DMS53 treated with DMSO at 0.1 percent for 48 hours (cell line): ENCODE measurements at regions not wholly inside any gene's neighbourhood (a gene's known extent, or its start where the extent isn't known, plus 50 kb on each side); places are given as distances from the start of the nearest gene placed in this dataset.
"Not testable (repeated sequence)": the region's sequence is repeated elsewhere in the genome, so short reads cannot be mapped to it uniquely, and the experiment has no call there.

Experiments used
- DNase-seq: peaks from one replicate; lab custom pipeline; 2025; ENCODE audit not compliant: unreplicated experiment; lab: John Stamatoyannopoulos, UW

GRCh38 chr3:65303431-65303830, 615.6 kb upstream of the ADAMTS9 start:
- no peak for DNase-seq

GRCh38 chr3:65291448-65292125, 603.8 kb upstream of the ADAMTS9 start:
- DNase-seq = no peak

- DNase-seq = no peak
Measured at GRCh38 chr3:65288776-65289175, 601.0 kb upstream of the ADAMTS9 start.

DNA sequence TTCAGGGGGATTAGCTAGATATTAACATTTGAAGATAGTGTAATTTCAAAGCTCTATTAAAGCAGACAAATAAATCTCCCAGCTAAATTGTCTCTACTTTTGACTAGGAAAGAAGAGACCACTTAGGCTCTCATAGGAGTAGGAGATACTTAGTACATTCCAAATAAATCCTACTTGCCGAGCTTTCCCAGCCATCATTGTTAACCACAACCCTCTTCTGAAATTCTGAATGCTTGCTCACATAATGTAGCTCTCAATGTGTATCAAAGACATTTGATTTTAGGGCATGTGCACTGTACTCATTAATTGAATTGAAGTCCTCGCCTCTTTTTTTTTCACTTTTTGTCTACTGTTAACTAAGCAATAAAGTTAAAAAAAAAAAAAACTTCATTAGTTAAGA, 598.2 kb upstream of the ADAMTS9 start:
- DNase-seq = no peak

DNA sequence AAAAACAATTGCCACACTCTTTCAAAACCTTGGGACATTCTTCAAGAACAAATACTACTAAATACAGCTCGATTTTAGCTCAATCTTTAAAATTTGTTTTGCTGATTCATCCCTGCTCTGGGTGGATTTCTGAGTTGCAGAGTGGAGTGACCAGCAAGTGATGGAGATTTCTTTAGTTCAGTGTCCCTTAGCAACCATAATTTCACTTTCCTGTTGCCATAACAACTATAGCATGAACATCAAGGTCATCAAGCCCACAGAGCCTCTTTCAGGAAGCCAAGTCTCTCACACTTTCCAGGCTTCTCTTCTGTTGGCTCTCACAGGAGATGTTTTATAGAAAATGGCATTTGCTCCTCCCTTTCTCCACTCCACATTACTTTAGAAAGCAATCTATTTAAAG, 597.2 kb upstream of the ADAMTS9 start:
- DNase-seq = no peak

DNA sequence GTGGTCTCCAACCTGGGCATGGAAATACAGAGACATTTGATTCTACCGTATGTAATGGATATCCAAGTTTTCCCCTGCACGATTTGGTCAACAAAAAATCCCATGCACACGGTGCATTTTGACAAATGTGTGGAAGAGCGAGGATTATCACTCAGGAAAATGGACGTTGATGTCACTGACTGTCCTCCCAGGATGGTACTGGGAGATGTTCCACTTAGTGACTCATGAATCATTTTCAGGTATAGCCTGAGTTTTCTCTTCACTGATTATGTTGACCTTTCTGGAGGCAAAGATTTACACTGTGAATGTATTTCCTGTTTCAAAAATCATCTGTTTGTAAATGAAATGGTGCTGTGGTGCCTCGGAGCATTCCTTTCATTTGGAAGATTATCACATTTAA, 596.7 kb upstream of the ADAMTS9 start:
- peak; percentile 15 for DNase-seq

GRCh38 chr3:65279225-65279782, 591.5 kb upstream of the ADAMTS9 start:
- DNase-seq = no peak

GRCh38 chr3:65277798-65278197, 590.0 kb upstream of the ADAMTS9 start:
- no peak for DNase-seq

DNA sequence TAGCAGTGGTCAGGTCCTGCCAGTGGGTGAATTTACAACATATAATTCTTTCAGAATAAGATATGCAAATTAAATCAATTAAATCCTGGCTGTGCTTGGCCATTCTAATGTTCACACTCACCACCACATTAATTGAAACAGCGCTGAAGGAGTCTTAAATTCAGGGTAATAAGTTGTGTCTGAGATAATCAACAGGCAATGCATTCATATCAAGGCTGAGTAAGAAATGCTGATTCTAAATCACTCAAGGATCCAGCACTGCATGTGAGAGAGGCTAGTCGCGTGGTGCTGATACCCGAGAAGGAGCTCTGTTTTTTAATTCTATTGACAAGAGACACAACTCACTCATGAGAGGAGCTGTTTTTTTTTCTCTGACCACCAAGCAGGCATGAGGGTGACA, 588.8 kb upstream of the ADAMTS9 start:
- DNase-seq = no peak

DNA sequence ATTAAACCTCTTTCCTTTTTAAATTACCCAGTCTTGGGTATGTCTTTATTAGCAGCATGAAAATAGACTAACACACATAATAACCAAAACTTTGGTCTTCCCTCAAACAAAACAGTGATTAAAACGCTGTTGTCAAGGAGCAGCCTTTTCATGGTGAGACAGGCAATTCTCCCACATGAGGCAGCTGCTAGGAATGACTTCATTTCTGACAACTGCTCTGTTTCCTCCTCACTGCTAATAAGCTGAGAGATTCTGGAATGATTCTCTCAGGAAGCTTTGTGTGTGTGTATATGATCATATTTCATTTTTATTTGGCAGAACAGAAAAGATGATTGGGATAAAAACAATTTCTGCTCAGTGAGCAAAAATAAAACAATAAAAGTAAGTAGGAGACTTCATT, 580.6 kb upstream of the ADAMTS9 start:
- DNase-seq = no peak

DNA sequence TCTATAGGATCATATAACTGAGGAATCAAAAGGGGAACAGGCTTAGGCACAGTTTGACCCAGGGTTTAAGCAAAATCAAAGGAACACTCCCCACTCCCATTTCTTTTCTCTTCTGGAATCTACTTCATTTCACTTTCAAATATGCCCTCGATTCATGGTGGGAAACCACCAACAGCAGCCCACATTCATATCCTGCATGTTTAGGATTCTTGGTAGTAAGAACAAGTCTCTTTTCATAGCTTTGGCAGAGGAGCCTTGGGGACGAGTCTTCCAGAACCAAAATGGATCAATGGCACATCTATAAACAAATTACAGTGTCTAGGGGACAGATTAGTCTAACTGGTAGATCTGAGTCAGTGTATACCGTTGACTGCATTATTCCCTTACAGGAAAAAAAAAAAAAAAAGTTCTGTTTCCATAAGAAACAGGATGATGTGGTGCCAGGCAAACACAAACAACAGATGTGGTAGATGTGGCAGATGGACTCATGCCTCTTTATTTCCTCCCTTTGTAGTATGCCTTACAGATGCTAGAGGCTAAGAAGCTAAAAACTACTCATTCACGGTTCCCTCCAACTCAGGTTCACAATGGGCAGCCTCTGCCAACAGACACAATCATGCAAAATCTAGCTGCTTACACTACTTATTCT, 578.3 kb upstream of the ADAMTS9 start:
- DNase-seq = no peak

DNA sequence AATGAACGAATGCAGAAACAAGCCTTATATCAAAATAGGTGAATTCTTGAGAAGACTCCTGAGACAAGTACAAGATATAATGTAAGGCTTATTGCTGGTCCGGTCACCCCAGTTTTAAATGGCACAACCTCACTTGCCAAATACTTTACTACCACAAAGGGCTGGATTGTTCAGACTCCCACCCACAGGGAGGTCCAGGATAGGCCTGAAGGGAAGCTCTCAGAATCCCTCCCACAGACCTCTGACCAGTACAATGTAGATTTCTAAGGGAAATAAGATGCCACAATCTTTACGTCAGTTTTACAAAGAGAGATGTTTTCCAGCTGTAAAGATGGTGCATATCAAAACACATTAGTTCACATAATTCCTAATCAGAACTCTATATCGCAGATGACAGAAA, 577.7 kb upstream of the ADAMTS9 start:
- no peak for DNase-seq

DNA sequence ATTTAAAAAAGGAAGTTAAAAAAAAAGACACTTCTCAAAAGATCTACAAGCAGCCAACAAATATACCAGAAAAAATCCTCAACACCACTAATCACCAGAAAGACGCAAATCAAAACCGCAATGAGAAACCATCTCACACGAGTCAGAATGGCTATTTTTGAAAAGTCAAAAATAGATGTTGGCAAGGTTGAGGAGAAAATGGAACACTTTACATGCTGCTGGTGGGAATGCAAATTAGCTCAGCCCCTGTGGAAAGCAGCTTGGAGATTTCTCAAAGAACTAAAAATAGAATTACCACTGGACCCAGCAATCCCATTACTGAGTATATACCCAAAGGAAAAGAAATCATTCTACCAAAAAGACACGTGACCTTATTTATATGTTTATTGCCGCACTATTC, 574.7 kb upstream of the ADAMTS9 start:
- DNase-seq = no peak

DNA sequence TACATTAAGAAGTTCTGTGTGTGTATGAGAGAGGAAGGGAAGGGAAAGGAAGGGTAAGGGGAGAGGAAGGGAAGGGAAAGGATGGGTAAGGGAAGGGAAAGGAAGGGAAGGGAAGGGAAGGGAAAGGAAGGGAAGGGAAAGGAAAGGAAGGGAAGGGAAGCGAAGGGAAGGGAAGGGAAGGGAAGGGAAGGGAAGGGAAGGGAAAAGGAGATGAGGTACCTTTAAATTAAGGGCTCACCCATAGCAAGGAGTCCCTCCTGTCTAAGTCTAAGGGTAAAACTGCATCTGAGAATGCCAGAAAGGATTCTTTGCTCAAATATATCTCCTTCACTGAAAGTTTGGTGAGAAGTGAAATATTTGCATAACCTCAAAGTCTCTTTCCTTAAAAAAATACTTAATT, 572.1 kb upstream of the ADAMTS9 start:
- DNase-seq = no peak

DNA sequence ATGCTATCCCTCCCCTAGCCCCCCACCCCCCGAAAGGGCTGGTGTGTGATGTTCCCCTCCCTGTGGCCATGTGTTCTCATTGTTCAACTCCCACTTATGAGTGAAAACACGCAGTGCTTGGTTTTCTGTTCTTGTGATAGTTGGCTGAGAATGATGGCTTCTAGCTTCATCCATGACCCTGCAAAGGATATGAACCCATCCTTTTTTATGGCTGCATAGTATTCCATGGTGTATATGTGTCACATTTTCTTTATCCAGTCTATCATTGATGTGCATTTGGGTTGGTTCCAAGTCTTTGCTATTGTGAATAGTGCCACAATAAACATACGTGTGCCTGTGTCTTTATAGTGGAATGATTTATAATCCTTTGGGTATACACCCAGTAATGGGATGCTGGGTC, 565.1 kb upstream of the ADAMTS9 start:
- not testable (repeated sequence) for DNase-seq

DNA sequence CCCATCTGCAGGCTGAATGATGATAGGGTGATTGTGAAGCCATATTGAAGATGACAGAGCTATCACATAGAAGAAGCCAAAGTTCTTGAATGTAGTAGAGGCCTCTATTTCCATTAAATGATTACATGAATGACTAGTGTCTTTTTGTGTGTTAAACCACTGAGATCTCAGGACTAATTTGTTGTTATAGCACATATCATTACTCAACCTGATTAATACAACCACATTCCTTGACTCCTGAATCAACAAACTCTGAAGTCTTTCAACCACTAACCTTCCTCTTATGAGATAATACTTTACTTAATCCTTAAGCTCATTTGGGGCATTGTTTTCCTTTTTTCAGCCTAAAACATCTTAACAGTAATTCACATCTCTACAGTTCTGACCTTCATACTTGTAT, 564.5 kb upstream of the ADAMTS9 start:
- no peak for DNase-seq

DNA sequence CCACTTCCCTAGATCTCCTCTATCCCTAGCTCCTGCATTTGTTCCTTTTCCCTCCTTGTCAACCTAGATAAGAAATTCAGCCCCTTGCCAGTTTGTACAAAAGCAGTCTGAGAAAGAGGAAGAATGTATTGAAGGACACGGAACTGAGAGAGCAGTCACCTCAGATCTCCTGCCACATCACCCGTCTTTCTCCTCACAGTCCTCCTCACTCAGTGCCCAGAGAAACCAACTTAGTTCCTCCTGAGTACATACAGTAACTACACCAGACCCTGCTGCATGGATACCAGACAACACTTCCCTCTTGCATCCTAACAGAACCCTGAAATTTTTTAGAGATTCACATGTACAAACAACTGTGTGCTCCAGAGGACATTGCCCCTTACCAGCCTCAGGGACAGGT, 563.6 kb upstream of the ADAMTS9 start:
- DNase-seq = no peak

- no peak for DNase-seq
Measured at GRCh38 chr3:65246561-65246960, 558.8 kb upstream of the ADAMTS9 start.

- DNase-seq = no peak
Measured at GRCh38 chr3:65245133-65246063, 557.6 kb upstream of the ADAMTS9 start.

GRCh38 chr3:65240366-65240765, 552.6 kb upstream of the ADAMTS9 start:
- no peak for DNase-seq

- DNase-seq = no peak
Measured at GRCh38 chr3:65238652-65239051, 550.9 kb upstream of the ADAMTS9 start.

DNA sequence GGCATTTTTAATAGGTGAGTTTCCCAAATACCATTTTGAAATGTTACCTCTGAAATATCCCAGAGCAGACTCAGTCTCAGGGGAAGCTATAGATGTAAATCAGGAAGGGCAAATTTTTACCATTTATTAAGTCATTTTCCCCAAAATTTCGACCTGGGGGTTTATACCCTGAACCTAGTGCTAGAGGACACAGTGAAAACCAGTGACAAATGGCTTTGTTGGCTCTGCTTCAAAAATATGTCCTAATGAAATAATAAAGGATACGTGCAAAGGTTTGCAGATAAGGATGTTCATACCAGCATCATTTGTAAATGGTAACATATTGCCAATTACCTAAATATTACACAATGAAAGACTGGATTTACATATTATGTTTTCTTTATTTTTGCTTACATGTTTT, 546.7 kb upstream of the ADAMTS9 start:
- DNase-seq = no peak
